ENCODE measurements at regions not wholly inside any gene's neighbourhood (a gene's known extent, or its start where the extent isn't known, plus 50 kb on each side); places are given as distances from the start of the nearest gene placed in this dataset.

GRCh38 chr11:109795234-109795633 lies 298.0 kb upstream of the ZC3H12C start:
- no peak for DNase-seq
- H3K4me1 Mint-ChIP-seq, result peaks cover 7% of the 10 kb centered on the region
- no peak for TF ChIP-seq CTCF (IDR thresholded peaks at IDR 0.05)
- no peaks in the 10 kb centered on the region for H3K27me3 Mint-ChIP-seq (ENCODE audit: low read depth, poor library complexity)
- H3K36me3 Mint-ChIP-seq (ENCODE audit: low read depth), result peaks cover 12% of the 10 kb centered on the region
- no peak overlapping the region for H3K4me3 Mint-ChIP-seq
- no peak overlapping the region for H3K27ac Mint-ChIP-seq
- H3K9me3 Mint-ChIP-seq, result peaks cover 44% of the 10 kb centered on the region

- peaks cover 12% of the 10 kb centered on the region for H3K36me3 Mint-ChIP-seq (ENCODE audit: low read depth)
- H3K4me1 Mint-ChIP-seq, result peaks cover 7% of the 10 kb centered on the region
- no peak for TF ChIP-seq CTCF (IDR thresholded peaks at IDR 0.05)
- no peak for DNase-seq
- peaks cover 44% of the 10 kb centered on the region for H3K9me3 Mint-ChIP-seq
- H3K27ac Mint-ChIP-seq, result no peak overlapping the region
- no peak overlapping the region for H3K4me3 Mint-ChIP-seq
- H3K27me3 Mint-ChIP-seq (ENCODE audit: low read depth, poor library complexity), result no peaks in the 10 kb centered on the region
Observed at GRCh38 chr11:109796253-109796652, 296.9 kb upstream of the ZC3H12C start.

DNA sequence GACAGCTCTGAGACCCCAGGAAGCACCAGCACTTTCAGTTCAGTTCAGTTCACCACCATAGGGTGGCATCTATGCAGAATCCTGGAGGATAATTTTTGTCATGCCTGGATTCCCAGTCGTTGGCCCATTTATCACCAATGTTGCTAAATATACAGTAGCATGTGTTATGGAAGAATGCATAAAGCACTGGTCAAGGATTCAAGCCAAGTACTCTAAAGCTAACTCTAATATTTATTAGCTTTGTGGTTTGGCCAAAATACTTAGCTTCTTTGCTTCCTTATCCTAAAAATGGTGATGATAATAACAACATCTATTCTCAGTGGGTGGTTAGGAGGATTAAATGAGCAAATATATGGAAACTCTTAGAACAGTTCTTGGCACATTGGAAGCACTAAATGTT lies 294.7 kb upstream of the ZC3H12C start:
- Mint-ChIP-seq H3K27ac (no peak overlapping the region), H3K9me3 (peaks cover 48% of the 10 kb centered on the region), H3K4me3 (no peak overlapping the region), H3K36me3 (ENCODE audit: low read depth) (peaks cover 12% of the 10 kb centered on the region), H3K27me3 (ENCODE audit: low read depth, poor library complexity) (no peaks in the 10 kb centered on the region), H3K4me1 (peaks cover 7% of the 10 kb centered on the region)
- no peak for DNase-seq
- no peak for TF ChIP-seq CTCF (IDR thresholded peaks at IDR 0.05)

DNA sequence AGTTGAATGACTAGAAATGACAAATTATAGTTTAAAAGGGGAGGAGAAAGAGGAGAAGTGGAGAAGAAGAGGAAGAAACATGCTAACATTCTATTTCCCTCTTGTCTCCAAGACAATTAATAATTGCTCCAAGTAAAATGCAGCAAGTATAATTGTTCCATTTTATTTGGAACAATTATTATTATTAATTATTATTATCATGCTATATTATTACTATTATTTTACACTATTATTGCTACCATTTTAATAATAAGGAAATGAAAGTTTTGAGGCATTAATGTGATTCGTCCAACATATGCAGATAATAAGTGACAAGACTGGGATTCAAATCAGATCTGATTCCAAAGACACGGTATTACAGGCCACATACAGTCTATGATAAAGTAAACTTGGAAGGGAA lies 293.6 kb upstream of the ZC3H12C start:
- Mint-ChIP-seq H3K27ac (no peak overlapping the region), H3K4me3 (no peak overlapping the region), H3K27me3 (ENCODE audit: low read depth, poor library complexity) (no peaks in the 10 kb centered on the region), H3K36me3 (ENCODE audit: low read depth) (peaks cover 12% of the 10 kb centered on the region), H3K9me3 (peaks cover 44% of the 10 kb centered on the region), H3K4me1 (peaks cover 5% of the 10 kb centered on the region)
- DNase-seq, result no peak
- no peak for TF ChIP-seq CTCF (IDR thresholded peaks at IDR 0.05)

- Mint-ChIP-seq H3K36me3 (ENCODE audit: low read depth) (peaks cover 12% of the 10 kb centered on the region), H3K4me3 (no peak overlapping the region), H3K9me3 (peaks cover 28% of the 10 kb centered on the region), H3K4me1 (no peaks in the 10 kb centered on the region), H3K27me3 (ENCODE audit: low read depth, poor library complexity) (no peaks in the 10 kb centered on the region), H3K27ac (no peak overlapping the region)
- no peak for TF ChIP-seq CTCF (IDR thresholded peaks at IDR 0.05)
- DNase-seq, result no peak
Observed at GRCh38 chr11:109804911-109805310, 288.3 kb upstream of the ZC3H12C start.

DNA sequence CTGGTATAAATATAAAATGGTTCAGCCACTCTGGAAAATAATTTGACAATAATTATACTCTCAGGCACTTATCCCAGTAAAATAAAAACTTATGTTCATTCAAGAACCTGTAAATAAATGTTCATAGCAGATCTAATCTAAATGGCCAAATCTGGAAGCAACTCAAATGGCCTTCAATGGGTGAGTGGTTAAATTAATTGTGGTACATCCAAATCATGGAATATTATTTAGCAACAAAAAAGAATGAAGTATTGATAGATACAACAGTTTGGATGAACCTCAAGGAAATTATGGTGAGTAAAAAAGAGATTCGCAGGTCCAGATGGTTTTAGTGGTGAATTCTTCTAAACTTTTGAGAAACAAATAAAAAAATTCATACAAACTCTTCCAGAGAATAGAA lies 287.0 kb upstream of the ZC3H12C start:
- TF ChIP-seq CTCF (IDR thresholded peaks at IDR 0.05), result no peak
- peaks cover 28% of the 10 kb centered on the region for H3K9me3 Mint-ChIP-seq
- H3K4me1 Mint-ChIP-seq, result no peaks in the 10 kb centered on the region
- H3K27me3 Mint-ChIP-seq (ENCODE audit: low read depth, poor library complexity), result no peaks in the 10 kb centered on the region
- no peak overlapping the region for H3K4me3 Mint-ChIP-seq
- no peak overlapping the region for H3K27ac Mint-ChIP-seq
- H3K36me3 Mint-ChIP-seq (ENCODE audit: low read depth), result peaks cover 12% of the 10 kb centered on the region
- DNase-seq, result no peak
